ENCODE measurements at regions not wholly inside any gene's neighbourhood (a gene's known extent, or its start where the extent isn't known, plus 50 kb on each side); places are given as distances from the start of the nearest gene placed in this dataset.
"Not testable (repeated sequence)": the region's sequence is repeated elsewhere in the genome, so short reads cannot be mapped to it uniquely, and the experiment has no call there.

DNA sequence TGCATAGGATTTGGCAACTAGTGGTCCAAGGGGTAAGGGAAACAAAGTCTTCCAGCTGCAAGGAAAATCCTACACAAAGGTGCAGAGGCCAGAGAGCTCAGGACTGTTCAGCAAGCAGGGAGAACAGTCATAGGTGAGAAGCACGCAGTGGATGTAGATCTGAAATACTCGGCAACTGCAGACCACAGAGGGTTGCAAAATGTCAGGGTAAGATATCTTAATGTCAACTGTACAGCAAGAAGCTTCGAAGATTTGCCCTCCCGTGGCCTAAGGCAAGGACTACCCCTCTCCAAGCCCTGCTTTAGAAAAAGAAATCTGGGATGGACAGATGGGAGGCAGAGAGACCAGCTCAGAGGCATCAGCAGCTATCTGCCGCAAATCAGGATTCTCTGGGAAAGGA, 153.4 kb upstream of the IRF2BP2 start:
- no peak overlapping the region for H3K4me3 ChIP-seq (ENCODE audit: low read length)
- Mint-ChIP-seq H3K4me3 (no peak overlapping the region), H3K36me3 (peaks cover 0 to 6% (median 0%) of the 10 kb centered on the region in 5 donors), H3K4me1 (peaks cover 30 to 57% (median 50%) of the 10 kb centered on the region in 7 donors), H3K27ac (peak overlapping the region in 2 of 9 donors; percentile 37 to 46), H3K27me3 (no peaks in the 10 kb centered on the region), H3K9me3 (peaks cover 0 to 4% (median 0%) of the 10 kb centered on the region in 11 donors)
- DNase-seq (no peak), ATAC-seq (no peak)
- CTCF ChIA-PET, result no interaction called here
- H3K9me3 ChIP-seq (ENCODE audit: control insufficient read depth in 2 of 3, low read length in 3 of 3), result no peaks in the 10 kb centered on the region
- POLR2A ChIA-PET, result no interaction called here
- no peaks in the 10 kb centered on the region for H3K27me3 ChIP-seq (ENCODE audit: control insufficient read depth in 2 of 2, insufficient read depth in 2 of 2, low read length in 2 of 2)
- peaks cover 16 to 27% of the 10 kb centered on the region in 2 donors for H3K4me1 ChIP-seq (ENCODE audit: control insufficient read depth in 2 of 2, insufficient read depth in 2 of 2, low read length in 2 of 2)
- H3K36me3 ChIP-seq (ENCODE audit: control insufficient read depth in 2 of 3, insufficient read depth in 3 of 3, low read length in 3 of 3), result no peaks in the 10 kb centered on the region
- intact Hi-C loops (cut with micrococcal nuclease), result no loop called here
- H3K27ac ChIP-seq (ENCODE audit: low read depth, low read length), result no peak overlapping the region

DNA sequence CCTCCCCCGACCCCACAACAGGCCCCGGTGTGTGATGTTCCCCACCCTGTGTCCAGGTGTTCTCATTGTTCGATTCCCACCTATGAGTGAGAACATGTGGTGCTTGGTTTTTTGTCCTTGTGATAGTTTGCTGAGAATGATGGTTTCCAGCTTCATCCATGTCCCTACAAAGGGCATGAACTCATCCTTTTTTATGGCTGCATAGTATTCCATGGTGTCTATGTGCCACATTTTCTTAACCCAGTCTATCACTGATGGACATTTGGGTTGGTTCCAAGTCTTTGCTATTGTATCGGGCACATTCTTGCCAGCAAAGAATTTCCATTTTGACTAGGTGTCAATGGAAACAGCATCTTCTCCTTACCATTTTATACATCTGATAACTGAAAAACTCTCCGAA, 152.1 kb upstream of the IRF2BP2 start:
- H3K4me3 ChIP-seq (ENCODE audit: low read length); H3K9me3 ChIP-seq (ENCODE audit: control insufficient read depth in 2 of 3, low read length in 3 of 3); POLR2A ChIA-PET; intact Hi-C loops (cut with micrococcal nuclease); CTCF ChIA-PET; H3K36me3 ChIP-seq (ENCODE audit: control insufficient read depth in 2 of 3, insufficient read depth in 3 of 3, low read length in 3 of 3); ATAC-seq; H3K4me3 Mint-ChIP-seq; H3K36me3 Mint-ChIP-seq; H3K27me3 ChIP-seq (ENCODE audit: control insufficient read depth in 2 of 2, insufficient read depth in 2 of 2, low read length in 2 of 2); DNase-seq; H3K9me3 Mint-ChIP-seq; H3K27ac ChIP-seq (ENCODE audit: low read depth, low read length); H3K27me3 Mint-ChIP-seq: not testable (repeated sequence)
- Mint-ChIP-seq H3K27ac (peak overlapping the region in 1 of 9 donors; percentile 18), H3K4me1 (peaks cover 22 to 51% (median 39%) of the 10 kb centered on the region in 7 donors)
- peaks cover 14 to 19% of the 10 kb centered on the region in 2 donors for H3K4me1 ChIP-seq (ENCODE audit: control insufficient read depth in 2 of 2, insufficient read depth in 2 of 2, low read length in 2 of 2)

DNA sequence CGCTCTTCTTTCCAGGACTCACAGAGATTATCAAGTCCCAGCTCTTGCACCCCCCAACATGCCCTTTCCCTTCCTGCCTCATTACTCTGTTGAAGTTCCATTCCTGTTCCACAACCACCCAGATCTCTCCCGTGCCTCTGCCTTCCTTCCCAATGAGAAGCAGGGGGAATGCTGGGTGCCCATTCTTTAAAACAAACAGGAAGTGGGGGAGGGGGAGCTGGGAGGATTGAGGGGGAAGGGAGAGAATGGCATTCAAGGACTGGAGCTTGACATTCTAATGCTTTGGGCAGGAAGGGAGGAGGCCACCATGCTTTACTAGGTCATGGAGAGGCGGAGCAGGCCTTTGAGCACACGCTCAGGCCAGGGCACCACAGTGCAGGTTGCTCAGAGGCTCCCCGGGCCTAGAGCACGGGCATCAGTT, 150.3 kb upstream of the IRF2BP2 start:
- Histone ChIP-seq H3K36me3 (ENCODE audit: control insufficient read depth in 2 of 3, insufficient read depth in 3 of 3, low read length in 3 of 3) (no peaks in the 10 kb centered on the region), H3K27ac (ENCODE audit: low read depth, low read length) (no peak overlapping the region), H3K4me3 (ENCODE audit: low read length) (no peak overlapping the region), H3K9me3 (ENCODE audit: control insufficient read depth in 2 of 3, low read length in 3 of 3) (no peaks in the 10 kb centered on the region), H3K4me1 (ENCODE audit: control insufficient read depth in 2 of 2, insufficient read depth in 2 of 2, low read length in 2 of 2) (peaks cover 9 to 19% of the 10 kb centered on the region in 2 donors), H3K27me3 (ENCODE audit: control insufficient read depth in 2 of 2, insufficient read depth in 2 of 2, low read length in 2 of 2) (no peaks in the 10 kb centered on the region)
- Mint-ChIP-seq H3K4me1 (peaks cover 17 to 56% (median 39%) of the 10 kb centered on the region in 7 donors), H3K4me3 (peak overlapping the region in 3 of 10 donors; percentile 2 to 24 (median 4)), H3K36me3 (peaks cover 0 to 7% (median 0%) of the 10 kb centered on the region in 5 donors), H3K27me3 (peaks cover 0 to 10% (median 0%) of the 10 kb centered on the region in 5 donors), H3K27ac (peak overlapping the region in 4 of 9 donors; percentile 71 to 91 (median 73)), H3K9me3 (peaks cover 0 to 4% (median 0%) of the 10 kb centered on the region in 11 donors)
- intact Hi-C loops (cut with micrococcal nuclease), result no loop called here
- no peak for ATAC-seq
- ChIA-PET POLR2A (interaction anchor here (0.7 to 2.3 kb wide), 5 partner anchors 9 to 152 kb away, joined by 3 to 11 read pairs (median 5); partner anchors contain the start of gene IRF2BP2), CTCF (no interaction called here)
- DNase-seq, result no peak

DNA sequence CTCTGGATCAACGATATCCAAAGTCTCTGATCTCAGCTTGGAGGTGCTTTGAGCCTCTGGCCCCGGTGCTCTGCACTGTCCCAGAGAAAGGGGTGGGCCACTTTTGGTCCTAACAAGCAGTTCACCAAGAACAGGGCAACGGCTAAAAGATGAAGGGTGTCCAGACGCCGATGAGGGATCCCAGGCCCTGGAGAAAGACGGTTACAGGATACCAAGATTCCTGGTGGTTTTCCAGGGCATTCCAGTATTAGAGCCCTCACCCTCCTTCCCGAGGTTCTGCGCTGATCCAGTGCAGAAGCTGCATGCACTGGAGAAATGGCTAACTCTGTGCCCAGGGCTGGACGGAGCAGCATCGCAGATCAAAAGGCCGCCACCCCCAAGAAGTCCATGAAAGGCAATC, 149.9 kb upstream of the IRF2BP2 start:
- no peak overlapping the region for H3K27ac ChIP-seq (ENCODE audit: low read depth, low read length)
- Mint-ChIP-seq H3K4me3 (peak overlapping the region in 3 of 10 donors; percentile 2 to 24 (median 4)), H3K4me1 (peaks cover 15 to 56% (median 39%) of the 10 kb centered on the region in 7 donors), H3K27ac (peak overlapping the region in 4 of 9 donors; percentile 67 to 95 (median 82)), H3K9me3 (peaks cover 0 to 4% (median 0%) of the 10 kb centered on the region in 11 donors), H3K27me3 (peaks cover 0 to 10% (median 0%) of the 10 kb centered on the region in 5 donors), H3K36me3 (peaks cover 0 to 8% (median 0%) of the 10 kb centered on the region in 5 donors)
- POLR2A ChIA-PET, result interaction anchor here (0.7 to 2.3 kb wide), 5 partner anchors 10 to 152 kb away, joined by 3 to 11 read pairs (median 5); partner anchors contain the start of gene IRF2BP2
- peaks cover 9 to 19% of the 10 kb centered on the region in 2 donors for H3K4me1 ChIP-seq (ENCODE audit: control insufficient read depth in 2 of 2, insufficient read depth in 2 of 2, low read length in 2 of 2)
- H3K36me3 ChIP-seq (ENCODE audit: control insufficient read depth in 2 of 3, insufficient read depth in 3 of 3, low read length in 3 of 3), result no peaks in the 10 kb centered on the region
- no peak overlapping the region for H3K4me3 ChIP-seq (ENCODE audit: low read length)
- ATAC-seq (no peak), DNase-seq (no peak)
- no peaks in the 10 kb centered on the region for H3K27me3 ChIP-seq (ENCODE audit: control insufficient read depth in 2 of 2, insufficient read depth in 2 of 2, low read length in 2 of 2)
- no peaks in the 10 kb centered on the region for H3K9me3 ChIP-seq (ENCODE audit: control insufficient read depth in 2 of 3, low read length in 3 of 3)
- intact Hi-C loops (cut with micrococcal nuclease), result loop anchor here in 1 of 2 donors (1.0 kb wide), 2 partner anchors 8 to 12 kb away; no protein-coding TSS in a partner anchor
- CTCF ChIA-PET, result no interaction called here

DNA sequence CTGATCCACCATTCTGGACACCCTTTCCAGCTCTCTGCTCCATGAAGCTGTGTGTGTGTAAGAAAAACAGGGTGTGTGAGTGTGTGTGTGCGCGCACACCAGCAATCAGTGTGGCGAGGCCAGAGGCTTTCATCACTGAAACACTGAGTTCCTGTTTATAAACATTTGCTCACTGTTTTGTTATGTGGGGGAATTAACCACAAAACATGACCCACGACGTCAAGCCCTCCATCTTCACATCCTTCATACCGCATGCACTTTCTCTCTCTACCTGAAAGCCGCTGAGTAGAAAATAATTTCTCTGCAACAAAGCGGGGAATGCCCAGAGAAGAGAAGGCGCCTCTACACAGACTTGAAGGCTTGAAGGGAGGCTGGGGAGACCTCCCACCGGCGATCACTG, 148.9 kb upstream of the IRF2BP2 start:
- H3K27ac ChIP-seq (ENCODE audit: low read depth, low read length), result no peak overlapping the region
- Mint-ChIP-seq H3K27me3 (peaks cover 0 to 10% (median 0%) of the 10 kb centered on the region in 5 donors), H3K27ac (peak overlapping the region; percentile 57 to 97 (median 85)), H3K4me1 (peaks cover 13 to 48% (median 34%) of the 10 kb centered on the region in 7 donors), H3K36me3 (peaks cover 0 to 9% (median 0%) of the 10 kb centered on the region in 5 donors), H3K4me3 (peak overlapping the region in 9 of 10 donors; percentile 29 to 66 (median 49)), H3K9me3 (peaks cover 0 to 4% (median 0%) of the 10 kb centered on the region in 11 donors)
- no peaks in the 10 kb centered on the region for H3K9me3 ChIP-seq (ENCODE audit: control insufficient read depth in 2 of 3, low read length in 3 of 3)
- ChIA-PET CTCF (no interaction called here), POLR2A (interaction anchor here (2.3 kb wide), 1 partner anchor 36 kb away, joined by 8 read pairs; no protein-coding TSS in a partner anchor)
- peaks cover 9 to 19% of the 10 kb centered on the region in 2 donors for H3K4me1 ChIP-seq (ENCODE audit: control insufficient read depth in 2 of 2, insufficient read depth in 2 of 2, low read length in 2 of 2)
- no peaks in the 10 kb centered on the region for H3K27me3 ChIP-seq (ENCODE audit: control insufficient read depth in 2 of 2, insufficient read depth in 2 of 2, low read length in 2 of 2)
- ATAC-seq (peak; percentile 87), DNase-seq (peak in 7 of 9 donors; percentile 59 to 85 (median 68))
- intact Hi-C loops (cut with micrococcal nuclease), result loop anchor here in 1 of 2 donors (1.0 kb wide), 4 partner anchors 9 to 35 kb away; no protein-coding TSS in a partner anchor
- H3K4me3 ChIP-seq (ENCODE audit: low read length), result no peak overlapping the region
- H3K36me3 ChIP-seq (ENCODE audit: control insufficient read depth in 2 of 3, insufficient read depth in 3 of 3, low read length in 3 of 3), result no peaks in the 10 kb centered on the region

DNA sequence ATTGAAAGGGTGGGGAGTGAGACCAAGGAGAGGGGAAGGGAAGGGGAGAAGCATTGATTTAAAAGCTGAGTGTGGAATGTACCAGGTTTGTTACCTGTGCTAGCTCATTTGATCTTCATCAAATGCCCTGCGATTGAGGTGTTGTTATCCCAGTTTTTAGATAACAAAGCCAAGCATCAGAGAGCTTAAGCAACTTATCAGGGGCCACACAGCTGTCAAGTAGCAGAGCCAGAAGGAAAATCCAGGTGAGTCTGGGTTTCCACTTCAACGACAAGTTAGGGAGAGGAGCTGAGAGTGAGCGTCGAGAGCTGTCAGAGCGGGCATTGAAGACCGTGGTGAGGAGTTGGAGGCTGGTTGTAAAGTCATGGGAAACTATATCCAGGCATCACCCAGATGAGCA, 146.9 kb upstream of the IRF2BP2 start:
- H3K9me3 ChIP-seq (ENCODE audit: control insufficient read depth in 2 of 3, low read length in 3 of 3), result no peaks in the 10 kb centered on the region
- intact Hi-C loops (cut with micrococcal nuclease), result no loop called here
- no peaks in the 10 kb centered on the region for H3K36me3 ChIP-seq (ENCODE audit: control insufficient read depth in 2 of 3, insufficient read depth in 3 of 3, low read length in 3 of 3)
- peak overlapping the region in 1 of 10 donors; percentile 0 for H3K4me3 Mint-ChIP-seq
- H3K4me1 ChIP-seq (ENCODE audit: control insufficient read depth in 2 of 2, insufficient read depth in 2 of 2, low read length in 2 of 2), result peaks cover 9 to 19% of the 10 kb centered on the region in 2 donors
- H3K27ac Mint-ChIP-seq, result peak overlapping the region in 5 of 9 donors; percentile 31 to 91 (median 80)
- ATAC-seq (no peak), DNase-seq (no peak)
- H3K27ac ChIP-seq (ENCODE audit: low read depth, low read length), result no peak overlapping the region
- peaks cover 11 to 44% (median 33%) of the 10 kb centered on the region in 7 donors for H3K4me1 Mint-ChIP-seq
- peaks cover 0 to 10% (median 0%) of the 10 kb centered on the region in 5 donors for H3K27me3 Mint-ChIP-seq
- ChIA-PET POLR2A (interaction anchor here (0.7 to 1.4 kb wide), 3 partner anchors 11 to 13 kb away, joined by 3 read pairs; no protein-coding TSS in a partner anchor), CTCF (no interaction called here)
- no peaks in the 10 kb centered on the region for H3K27me3 ChIP-seq (ENCODE audit: control insufficient read depth in 2 of 2, insufficient read depth in 2 of 2, low read length in 2 of 2)
- H3K4me3 ChIP-seq (ENCODE audit: low read length), result no peak overlapping the region
- H3K36me3 Mint-ChIP-seq, result peaks cover 0 to 6% (median 0%) of the 10 kb centered on the region in 5 donors
- peaks cover 0 to 2% (median 0%) of the 10 kb centered on the region in 11 donors for H3K9me3 Mint-ChIP-seq
